Trophoblast cell (in vitro differentiated cells and primary cell): ENCODE measurements at regions not wholly inside any gene's neighbourhood (a gene's known extent, or its start where the extent isn't known, plus 50 kb on each side); places are given as distances from the start of the nearest gene placed in this dataset.

Source experiments
- DNase-seq, 2 donors: peaks; one replicate each; pipeline ENCODE4 v3.0.0-alpha.2; 2016
- H2AFZ ChIP-seq: 2 replicates; pipeline ENCODE4 v1.6.1; 2013; ENCODE audit warnings: low read length, moderate library complexity, mild to moderate bottlenecking; ENCODE audit not compliant: insufficient read depth, poor library complexity
- H2AK5ac ChIP-seq: 2 replicates; pipeline ENCODE4 v1.6.1; 2013; ENCODE audit warnings: mild to moderate bottlenecking, low read length
- H2BK120ac ChIP-seq: 2 replicates; pipeline ENCODE4 v1.6.1; 2013; ENCODE audit warnings: low read length, mild to moderate bottlenecking, moderate library complexity; ENCODE audit not compliant: insufficient read depth, poor library complexity
- H2BK12ac ChIP-seq: 2 replicates; pipeline ENCODE4 v1.6.1; 2013; ENCODE audit warnings: mild to moderate bottlenecking, low read length, moderate library complexity
- H2BK5ac ChIP-seq: 2 replicates; pipeline ENCODE4 v1.6.1; 2013; ENCODE audit warnings: low read length, low read depth, moderate library complexity, mild to moderate bottlenecking; ENCODE audit not compliant: poor library complexity
- H3K14ac ChIP-seq: 2 replicates; pipeline ENCODE4 v1.6.1; 2013; ENCODE audit warnings: mild to moderate bottlenecking, low read length
- H3K18ac ChIP-seq: 2 replicates; pipeline ENCODE4 v1.6.1; 2013; ENCODE audit warnings: mild to moderate bottlenecking, low read length
- H3K23ac ChIP-seq: 2 replicates; pipeline ENCODE4 v1.6.1; 2013; ENCODE audit warnings: low read length
- H3K27ac ChIP-seq: 2 replicates; pipeline ENCODE4 v1.5.1; 2013; ENCODE audit warnings: low read depth, mild to moderate bottlenecking, inconsistent platforms, low read length, moderate library complexity
- H3K27me3 ChIP-seq: 2 replicates; pipeline ENCODE4 v1.6.1; 2013; ENCODE audit warnings: inconsistent platforms, mild to moderate bottlenecking, low read length, moderate library complexity; ENCODE audit not compliant: insufficient read depth
- H3K36me3 ChIP-seq, 2 experiments: 1 replicate in 1 of 2; 2 replicates in 1 of 2; pipeline ENCODE4 v1.6.1; 2013; ENCODE audit warnings: low read length in 2 of 2, mild to moderate bottlenecking in 2 of 2, moderate library complexity in 1 of 2; ENCODE audit not compliant: insufficient read depth in 2 of 2, control insufficient read depth in 1 of 2
- H3K4ac ChIP-seq: 2 replicates; pipeline ENCODE4 v1.6.1; 2013; ENCODE audit warnings: low read depth, mild to moderate bottlenecking, low read length, moderate library complexity
- H3K4me1 ChIP-seq, 2 experiments: 1 replicate in 1 of 2; 2 replicates in 1 of 2; pipeline ENCODE4 v1.6.1; 2013; ENCODE audit warnings: low read length in 2 of 2, mild to moderate bottlenecking in 2 of 2, moderate library complexity in 1 of 2; ENCODE audit not compliant: insufficient read depth in 2 of 2, control insufficient read depth in 1 of 2
- H3K4me2 ChIP-seq: 2 replicates; pipeline ENCODE4 v1.6.1; 2013; ENCODE audit warnings: inconsistent platforms, mild to moderate bottlenecking, low read length, moderate library complexity
- H3K4me3 ChIP-seq: 2 replicates; pipeline ENCODE4 v1.5.1; 2013; ENCODE audit warnings: mild to moderate bottlenecking, low read depth, low read length, inconsistent platforms
- H3K79me1 ChIP-seq: one replicate; pipeline ENCODE4 v1.6.1; 2013; ENCODE audit warnings: low read length
- H3K79me2 ChIP-seq: 2 replicates; pipeline ENCODE4 v1.6.1; 2013; ENCODE audit warnings: low read length, mild to moderate bottlenecking; ENCODE audit not compliant: control insufficient read depth, insufficient read depth, poor library complexity
- H3K9ac ChIP-seq: 2 replicates; pipeline ENCODE4 v1.6.1; 2013; ENCODE audit warnings: mild to moderate bottlenecking, low read length
- H3K9me3 ChIP-seq: 2 replicates; pipeline ENCODE4 v1.6.1; 2013; ENCODE audit warnings: low read depth, mild to moderate bottlenecking, control low read depth, inconsistent platforms, low read length; ENCODE audit not compliant: insufficient read depth
- H4K12ac ChIP-seq: 2 replicates; pipeline ENCODE4 v1.6.1; 2013; ENCODE audit warnings: low read depth, mild to moderate bottlenecking, low read length, moderate library complexity
- H4K8ac ChIP-seq: 2 replicates; pipeline ENCODE4 v1.6.1; 2013; ENCODE audit warnings: low read depth, mild to moderate bottlenecking, low read length, moderate library complexity
- H4K91ac ChIP-seq: one replicate; pipeline ENCODE4 v1.6.1; 2013; ENCODE audit warnings: low read depth, mild to moderate bottlenecking, low read length, moderate library complexity
- WGBS: extraction: QIAGEN DNeasy Blood & Tissue Kit; methylation state at CpG from one replicate; pipeline ENCODE4 v1.1.7; 2013; ENCODE audit warnings: missing lambda C conversion rate; ENCODE audit not compliant: insufficient read length, insufficient coverage; ENCODE audit errors: extremely low coverage; 5-methylcytosine and 5-hydroxymethylcytosine counted together

- H2AFZ ChIP-seq: no peak overlapping the region
- H3K27ac ChIP-seq: no peak overlapping the region
- no peak overlapping the region for H3K14ac ChIP-seq
- H3K23ac ChIP-seq: no peak overlapping the region
- no peak overlapping the region for H2AK5ac ChIP-seq
- H3K9me3 ChIP-seq: no peaks in the 10 kb centered on the region
- H3K36me3 ChIP-seq: no peaks in the 10 kb centered on the region
- no CpG with 5 or more reads among the region's 2 CpGs for WGBS
- no peak overlapping the region for H2BK5ac ChIP-seq
- no peak overlapping the region for H3K18ac ChIP-seq
- no peak for DNase-seq
- H4K12ac ChIP-seq: no peak overlapping the region
- H3K79me2 ChIP-seq: no peaks in the 10 kb centered on the region
- H3K4me3 ChIP-seq: no peak overlapping the region
- no peaks in the 10 kb centered on the region for H3K4me1 ChIP-seq
- no peak overlapping the region for H3K4me2 ChIP-seq
- no peak overlapping the region for H3K4ac ChIP-seq
- H3K27me3 ChIP-seq: no peaks in the 10 kb centered on the region
- H3K79me1 ChIP-seq: no peaks in the 10 kb centered on the region
- H4K91ac ChIP-seq: no peak overlapping the region
- no peak overlapping the region for H4K8ac ChIP-seq
- H2BK120ac ChIP-seq: no peak overlapping the region
- no peak overlapping the region for H3K9ac ChIP-seq
- H2BK12ac ChIP-seq: no peak overlapping the region
These were observed 548.0 kb upstream of the LUZP2 start for GRCh38 chr11:23948851-23949250.

GRCh38 chr11:23953951-23954710 lies 542.7 kb upstream of the LUZP2 start:
- Histone ChIP-seq H4K8ac (no peak overlapping the region), H3K79me2 (no peaks in the 10 kb centered on the region), H3K4me2 (no peak overlapping the region), H2AK5ac (no peak overlapping the region), H2BK5ac (no peak overlapping the region), H3K18ac (no peak overlapping the region), H3K4ac (no peak overlapping the region), H3K9ac (no peak overlapping the region), H3K27me3 (no peaks in the 10 kb centered on the region), H3K4me1 (no peaks in the 10 kb centered on the region), H3K4me3 (no peak overlapping the region), H2BK120ac (no peak overlapping the region), H3K36me3 (no peaks in the 10 kb centered on the region), H3K9me3 (no peaks in the 10 kb centered on the region), H2BK12ac (no peak overlapping the region), H3K23ac (no peak overlapping the region), H3K14ac (no peak overlapping the region), H3K79me1 (no peaks in the 10 kb centered on the region), H3K27ac (no peak overlapping the region), H4K12ac (no peak overlapping the region), H4K91ac (no peak overlapping the region), H2AFZ (no peak overlapping the region)
- whole genome bisulfite sequencing: no CpG with 5 or more reads among the region's 2 CpGs
- no peak for DNase-seq

GRCh38 chr11:23954730-23955129 lies 542.1 kb upstream of the LUZP2 start:
- Histone ChIP-seq H4K8ac (no peak overlapping the region), H3K27ac (no peak overlapping the region), H3K4ac (no peak overlapping the region), H3K79me2 (no peaks in the 10 kb centered on the region), H3K4me2 (no peak overlapping the region), H3K36me3 (no peaks in the 10 kb centered on the region), H2AK5ac (no peak overlapping the region), H3K14ac (no peak overlapping the region), H3K4me1 (no peaks in the 10 kb centered on the region), H2BK5ac (no peak overlapping the region), H3K23ac (no peak overlapping the region), H3K27me3 (no peaks in the 10 kb centered on the region), H3K4me3 (no peak overlapping the region), H2BK120ac (no peak overlapping the region), H3K9me3 (no peaks in the 10 kb centered on the region), H2AFZ (no peak overlapping the region), H4K91ac (no peak overlapping the region), H4K12ac (no peak overlapping the region), H3K18ac (no peak overlapping the region), H2BK12ac (no peak overlapping the region), H3K9ac (no peak overlapping the region), H3K79me1 (no peaks in the 10 kb centered on the region)
- DNase-seq: no peak
- no CpG with 5 or more reads among the region's 3 CpGs for WGBS

- Histone ChIP-seq H3K9ac (no peak overlapping the region), H3K4ac (no peak overlapping the region), H3K27ac (no peak overlapping the region), H3K79me1 (no peaks in the 10 kb centered on the region), H3K14ac (no peak overlapping the region), H2BK12ac (no peak overlapping the region), H2AFZ (no peak overlapping the region), H3K36me3 (no peaks in the 10 kb centered on the region), H3K18ac (no peak overlapping the region), H3K79me2 (no peaks in the 10 kb centered on the region), H2BK5ac (no peak overlapping the region), H2BK120ac (no peak overlapping the region), H4K8ac (no peak overlapping the region), H3K4me1 (no peaks in the 10 kb centered on the region), H3K27me3 (no peaks in the 10 kb centered on the region), H3K4me3 (no peak overlapping the region), H3K9me3 (no peaks in the 10 kb centered on the region), H4K12ac (no peak overlapping the region), H4K91ac (no peak overlapping the region), H3K23ac (no peak overlapping the region), H3K4me2 (no peak overlapping the region), H2AK5ac (no peak overlapping the region)
- DNase-seq: no peak
- no CpG with 5 or more reads among the region's 3 CpGs for WGBS
These were observed 540.3 kb upstream of the LUZP2 start for GRCh38 chr11:23956586-23956985.
